ENCODE measurements at regions not wholly inside any gene's neighbourhood (a gene's known extent, or its start where the extent isn't known, plus 50 kb on each side); places are given as distances from the start of the nearest gene placed in this dataset.

DNA sequence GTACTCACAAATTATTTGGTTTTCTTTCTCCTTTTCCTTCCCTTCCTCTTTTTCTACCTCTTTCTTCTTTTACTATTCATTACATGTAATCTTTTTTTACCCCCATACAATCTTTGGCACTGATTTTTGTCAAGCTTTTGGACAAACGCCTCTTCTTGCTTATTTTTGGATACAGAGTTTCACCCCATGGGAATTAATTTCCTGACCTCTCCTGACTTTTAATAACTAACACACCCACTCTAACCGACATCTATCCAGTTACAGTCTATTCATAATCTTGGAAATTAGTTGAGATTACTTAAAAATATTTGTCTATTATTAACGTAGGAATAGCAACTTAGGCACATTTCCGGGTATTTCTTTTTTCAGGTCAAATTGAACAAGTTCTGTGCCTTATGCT is 101.2 kb downstream of the HDGFL1 start:
- no peak for DNase-seq

DNA sequence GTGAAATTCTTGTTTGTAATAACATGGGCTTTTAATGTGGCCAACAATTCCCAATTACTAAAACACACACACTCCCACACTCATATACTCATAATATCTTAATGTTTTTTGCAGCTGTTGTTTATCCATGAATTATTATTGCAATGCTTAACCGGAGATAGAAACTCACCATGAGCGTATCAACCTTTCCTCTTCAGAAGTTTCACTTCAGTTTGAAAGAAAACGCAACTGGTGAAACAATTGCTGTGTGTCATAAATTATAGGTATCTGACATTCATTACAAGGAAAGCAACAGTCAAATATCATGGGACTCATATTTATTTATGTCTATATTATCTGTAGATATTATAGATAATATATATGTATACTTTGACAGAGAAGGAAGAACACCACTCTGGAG is 104.1 kb downstream of the HDGFL1 start:
- DNase-seq: no peak

DNA sequence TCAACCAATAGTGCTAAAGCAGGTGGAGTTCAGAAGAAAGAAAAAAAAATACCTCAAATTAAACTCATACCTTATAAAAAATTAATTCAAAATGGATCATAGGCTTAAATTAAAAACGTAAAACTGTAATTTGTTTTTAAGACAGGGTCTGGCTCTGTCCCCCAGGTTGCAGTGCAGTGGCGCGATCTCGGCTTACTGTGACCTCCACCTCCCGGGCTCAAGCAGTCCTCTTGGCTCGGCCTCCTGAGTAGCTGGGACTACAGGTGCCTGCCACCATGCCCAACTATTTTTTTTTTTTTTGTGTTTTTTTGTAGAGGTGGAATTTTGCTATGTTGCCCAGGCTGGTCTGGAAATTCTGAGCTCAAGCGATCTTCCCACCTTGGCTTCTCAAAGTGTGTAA is 111.6 kb downstream of the HDGFL1 start:
- DNase-seq: no peak

DNA sequence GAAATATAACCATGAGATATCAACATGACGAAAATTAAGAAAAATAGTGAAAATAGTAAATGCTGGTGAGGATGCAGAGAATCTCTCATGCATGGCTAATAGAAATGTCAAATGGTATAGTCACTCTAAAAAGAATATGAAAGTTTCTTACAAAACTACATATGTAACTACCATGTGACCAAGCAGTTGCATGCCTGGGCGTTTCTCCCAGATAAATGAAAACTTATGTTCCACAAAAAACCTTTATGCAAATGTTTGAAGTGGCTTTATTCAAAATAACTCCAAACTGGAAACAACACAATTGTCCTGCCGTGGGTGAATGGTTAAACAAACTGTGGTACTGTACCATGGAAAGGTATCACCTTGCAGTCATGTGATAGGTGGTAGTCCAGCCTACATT is 112.4 kb downstream of the HDGFL1 start:
- DNase-seq: no peak

DNA sequence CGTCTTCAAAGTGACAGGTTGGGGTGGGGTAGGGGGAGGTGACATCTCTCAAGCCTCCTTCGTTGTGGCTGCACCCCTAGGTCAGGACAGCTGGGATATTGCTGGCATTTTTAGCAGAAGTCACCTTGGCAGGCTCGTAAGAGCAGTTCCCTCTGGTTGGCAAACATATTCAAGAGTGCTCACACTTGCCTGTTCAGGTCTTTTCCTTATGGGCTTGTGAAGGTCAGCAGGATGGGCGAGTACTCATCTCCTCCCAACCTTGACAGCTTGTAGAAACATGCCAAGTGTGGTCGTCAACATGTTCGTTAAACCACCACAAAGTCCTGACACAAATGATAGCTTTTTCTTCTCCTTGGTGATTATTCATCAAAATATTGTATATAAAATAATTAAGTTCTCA is 113.6 kb downstream of the HDGFL1 start:
- DNase-seq: no peak

DNA sequence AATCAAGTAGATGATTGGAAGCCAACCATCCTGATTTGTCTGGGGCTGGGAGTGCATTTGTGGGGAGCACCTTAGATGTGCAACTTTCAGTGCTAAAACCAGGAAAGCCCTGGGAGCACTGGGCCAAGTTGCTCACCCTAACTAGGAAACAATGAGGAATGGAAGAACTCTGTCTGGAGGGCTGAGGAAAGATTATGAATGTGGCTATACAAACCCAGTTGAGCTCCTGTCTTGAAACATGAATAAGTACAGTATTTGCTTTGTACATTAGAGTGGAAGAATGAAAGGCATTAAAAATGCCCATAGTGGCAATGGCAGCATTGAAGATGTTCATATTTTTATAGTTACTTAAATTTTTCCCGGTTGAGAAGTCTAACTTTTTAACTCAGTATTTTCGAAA is 121.1 kb downstream of the HDGFL1 start:
- DNase-seq: no peak

DNA sequence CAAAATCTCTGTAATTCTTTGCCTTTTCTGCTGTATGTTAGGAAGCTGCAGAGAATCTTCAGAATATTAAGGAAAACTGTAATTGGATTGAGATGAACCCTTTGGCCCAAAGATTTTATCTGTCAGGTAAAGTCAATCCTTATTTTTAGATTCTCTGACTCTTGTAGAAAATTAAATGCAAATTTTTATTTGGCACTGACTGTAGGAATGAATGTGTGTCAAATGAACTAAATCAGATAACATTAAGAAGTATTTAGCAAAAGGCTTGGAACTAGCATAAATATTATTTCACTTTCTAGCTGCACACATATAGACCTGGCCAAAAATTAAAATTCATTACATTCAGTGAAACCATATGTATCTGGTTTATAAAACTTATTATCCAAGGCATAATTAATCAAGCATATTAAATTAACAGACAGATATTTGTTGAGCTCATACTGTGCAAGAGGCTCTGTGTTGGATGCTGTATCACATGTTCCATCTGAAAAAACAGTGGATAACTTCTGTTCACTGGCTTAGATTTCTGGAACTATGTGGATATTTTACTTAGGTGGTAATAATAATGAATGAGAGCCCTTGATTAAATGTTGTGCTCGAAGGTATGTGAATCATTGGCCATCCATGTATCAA is 124.8 kb downstream of the HDGFL1 start:
- no peak for DNase-seq

DNA sequence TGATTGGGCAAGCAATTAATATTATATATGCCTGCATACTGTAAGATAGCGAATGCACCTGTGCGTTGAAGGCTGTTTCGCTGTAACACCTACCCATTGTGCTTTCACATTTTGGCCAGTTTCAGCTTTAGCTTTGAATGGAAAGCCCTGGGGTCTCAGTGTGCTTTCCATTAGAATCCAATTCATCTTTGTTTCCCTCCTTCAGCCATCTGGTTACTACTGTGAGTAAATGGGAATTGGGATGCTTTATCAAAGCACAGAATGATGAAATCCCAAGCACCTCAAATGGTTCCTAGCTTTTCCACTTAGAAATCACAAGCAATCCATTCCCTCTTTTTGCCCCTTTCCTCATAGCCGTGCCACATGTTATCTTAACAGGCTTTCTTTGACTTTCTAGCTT is 127.1 kb downstream of the HDGFL1 start:
- DNase-seq: no peak

DNA sequence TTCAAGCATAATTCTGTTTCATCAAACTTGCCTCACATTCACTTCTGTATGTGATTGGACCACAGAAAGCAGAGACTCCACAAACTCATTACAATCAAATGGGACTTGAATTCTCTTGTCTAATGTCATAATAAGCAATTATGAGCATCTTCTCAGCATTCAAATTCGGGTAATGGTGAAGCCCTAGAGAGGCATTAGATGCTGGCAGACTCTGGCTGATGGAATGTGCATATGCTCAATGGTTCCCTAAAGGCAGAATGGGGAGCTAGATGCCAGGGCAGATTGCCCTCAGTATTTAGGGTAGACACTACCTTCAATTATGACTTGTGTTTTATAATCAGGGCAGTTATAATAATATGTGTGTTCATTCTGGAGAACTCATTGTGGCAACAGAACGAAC is 127.9 kb downstream of the HDGFL1 start:
- no peak for DNase-seq

DNA sequence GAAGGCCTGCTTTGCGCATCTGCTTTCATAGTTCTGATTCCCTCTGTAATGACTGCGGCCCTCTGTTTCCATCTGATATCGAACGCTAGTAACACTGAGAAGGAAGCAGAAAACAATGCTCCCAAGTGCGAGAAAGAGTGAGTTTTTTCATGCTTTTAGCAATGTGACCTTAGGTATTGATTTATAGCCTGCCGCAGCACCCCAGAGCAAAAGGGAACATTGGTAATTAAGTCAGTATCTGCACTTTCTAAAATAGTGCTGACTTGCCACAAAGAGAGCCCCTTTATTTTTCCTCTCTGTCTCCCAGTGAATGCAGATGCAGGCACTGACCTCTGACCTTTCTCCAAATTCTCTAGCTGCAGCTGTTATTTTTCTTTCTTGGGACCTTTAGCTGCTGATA is 129.8 kb downstream of the HDGFL1 start:
- no peak for DNase-seq

DNA sequence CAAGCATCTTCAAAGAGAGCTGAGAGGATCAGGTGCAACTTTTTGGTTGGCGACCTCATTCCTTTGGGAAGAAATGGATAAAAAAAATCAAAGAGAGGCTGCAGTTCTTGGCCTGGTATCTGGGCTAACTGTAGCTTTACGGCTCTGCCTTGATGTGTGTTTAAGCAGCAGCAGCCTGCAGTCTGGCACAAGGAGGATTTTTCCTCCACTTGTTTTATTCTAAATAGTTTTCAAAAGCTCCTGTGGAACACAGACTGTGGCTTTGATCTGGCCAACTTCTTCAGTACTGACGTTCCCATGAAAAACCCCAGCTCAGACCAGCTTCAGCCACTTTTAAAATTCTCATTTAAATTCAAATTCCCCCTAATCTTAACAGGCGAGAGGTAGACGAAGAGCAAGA is 137.3 kb downstream of the HDGFL1 start:
- no peak for DNase-seq

DNA sequence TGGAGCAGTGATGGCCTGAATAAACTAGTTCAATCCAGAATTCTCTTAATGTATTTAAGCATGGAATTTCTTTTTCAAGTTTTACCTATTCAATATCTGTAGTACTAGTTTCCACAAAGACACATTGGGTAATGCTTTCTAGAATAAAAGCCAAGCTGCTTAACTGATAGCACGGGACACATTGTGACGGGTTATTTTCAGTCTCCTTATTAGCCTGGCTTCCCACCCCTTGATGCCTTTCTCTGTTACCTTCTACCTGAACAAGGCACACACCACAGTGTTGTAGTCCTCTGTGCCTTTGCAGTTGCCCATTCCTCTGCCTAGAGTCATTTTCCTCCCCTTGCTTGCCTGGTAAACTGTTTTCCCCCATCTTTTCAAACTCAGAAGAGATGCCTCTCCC is 139.1 kb downstream of the HDGFL1 start:
- DNase-seq: no peak

DNA sequence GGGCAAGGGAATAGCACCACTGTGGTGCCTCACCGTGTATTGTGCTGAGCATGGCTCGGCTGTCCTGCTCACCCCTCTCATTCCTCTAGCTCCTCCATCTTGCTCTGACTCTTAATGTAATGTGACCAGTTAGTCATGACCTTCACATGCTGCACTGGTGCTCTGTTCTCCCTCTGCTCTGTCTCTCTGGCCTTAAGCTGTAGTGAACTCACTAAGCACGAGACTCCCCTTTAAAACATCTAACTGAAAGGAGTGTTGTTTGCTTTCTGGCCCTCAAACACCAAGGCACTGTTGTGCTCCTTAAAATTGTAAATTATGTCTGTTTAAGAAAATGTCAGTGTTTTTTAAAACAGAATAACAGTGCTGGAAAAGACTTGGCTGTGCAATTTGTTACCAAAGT is 140.4 kb downstream of the HDGFL1 start:
- no peak for DNase-seq

DNA sequence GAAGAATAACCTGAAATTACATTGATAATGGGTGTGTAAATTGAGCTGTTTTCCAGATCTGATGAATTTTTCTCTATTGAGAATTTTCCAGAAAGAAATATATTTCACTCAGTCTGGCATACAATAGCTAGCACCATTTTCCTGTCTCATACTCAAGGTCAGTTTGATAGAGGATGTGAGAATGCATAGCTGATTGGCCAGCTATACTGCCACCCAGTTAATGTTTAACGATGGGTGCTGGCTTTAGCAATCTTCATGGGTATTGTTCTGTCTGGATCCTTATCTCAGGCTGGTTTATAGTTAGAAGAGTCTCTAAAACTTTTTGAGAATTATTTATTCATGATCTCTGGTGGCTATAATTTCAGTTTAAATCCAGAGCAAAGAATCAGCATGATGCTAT is 147.4 kb downstream of the HDGFL1 start:
- no peak for DNase-seq

DNA sequence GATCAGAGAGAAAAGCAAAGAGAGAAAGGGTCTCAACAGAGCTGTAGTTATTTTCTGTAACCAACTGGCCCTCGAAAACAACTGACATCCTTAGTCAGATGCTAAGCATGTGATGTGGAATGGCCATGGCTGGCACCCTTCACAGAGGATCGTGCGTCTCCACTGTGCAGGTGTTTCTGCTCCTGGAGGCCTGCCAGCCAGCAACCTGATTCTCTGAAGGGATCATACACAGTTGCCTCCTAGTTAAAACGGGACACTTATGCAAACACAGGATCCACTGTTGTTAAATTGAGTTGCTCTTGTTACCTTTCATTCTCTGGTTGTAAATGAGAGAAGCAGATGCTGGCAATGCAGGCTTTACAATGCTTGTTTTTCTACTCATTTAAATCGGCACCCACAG is 148.5 kb downstream of the HDGFL1 start:
- peak; percentile 83 for DNase-seq

DNA sequence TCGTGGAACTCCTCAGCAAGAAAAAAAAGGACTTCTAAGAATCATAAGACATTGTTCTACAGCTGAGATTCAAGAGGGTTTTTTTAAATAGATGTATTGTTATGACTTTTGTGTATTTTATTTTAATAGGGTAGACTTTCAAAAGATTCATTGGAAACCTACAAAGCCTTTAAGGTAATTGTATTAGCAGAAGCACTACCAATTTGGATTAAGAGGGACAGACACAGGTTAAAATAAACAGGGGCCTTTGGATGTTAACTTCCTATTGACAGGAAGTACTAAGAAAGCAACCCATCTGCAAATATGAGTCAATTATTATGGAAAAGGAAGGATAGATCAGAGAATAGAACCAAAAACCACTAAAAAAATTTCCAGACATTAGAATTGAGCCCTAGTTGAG is 153.5 kb downstream of the HDGFL1 start:
- no peak for DNase-seq

DNA sequence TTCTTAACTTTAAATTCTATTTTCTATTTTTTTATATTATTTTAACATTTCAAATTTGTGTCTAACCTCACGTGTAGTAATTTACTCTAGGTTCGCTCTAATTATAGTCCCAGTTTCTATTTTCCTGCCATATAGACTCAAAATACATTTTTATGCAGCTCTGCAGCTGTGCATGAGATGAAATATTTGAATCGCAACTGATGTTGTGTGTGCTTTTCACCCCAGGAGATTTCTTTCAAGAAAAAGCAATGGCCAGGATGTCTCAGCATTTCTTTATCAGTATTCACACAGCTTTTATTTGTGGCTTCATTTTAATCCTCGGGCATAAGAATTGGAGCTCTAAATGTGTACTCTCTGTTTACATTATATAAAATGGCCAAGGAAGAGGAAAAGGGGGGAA is 157.6 kb downstream of the HDGFL1 start:
- no peak for DNase-seq

DNA sequence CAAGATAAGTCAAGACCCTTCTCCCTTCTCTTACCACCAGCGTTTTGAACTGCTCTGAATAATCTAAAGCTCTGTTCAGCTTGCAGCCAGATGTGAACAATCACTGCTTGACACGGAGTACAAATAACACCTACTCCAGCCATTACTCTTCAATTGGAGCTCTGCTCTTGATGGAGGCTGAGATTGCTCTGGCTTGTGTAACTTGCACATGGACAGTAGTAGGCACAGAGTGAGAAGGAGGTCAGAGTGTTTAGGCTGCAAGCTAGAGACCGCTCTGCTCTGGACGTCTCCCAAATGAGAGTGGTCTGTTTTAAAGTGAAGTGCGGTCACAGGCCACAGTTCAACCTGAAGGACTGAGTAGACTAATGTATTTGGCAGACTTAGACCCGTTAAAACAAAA is 158.3 kb downstream of the HDGFL1 start:
- no peak for DNase-seq

DNA sequence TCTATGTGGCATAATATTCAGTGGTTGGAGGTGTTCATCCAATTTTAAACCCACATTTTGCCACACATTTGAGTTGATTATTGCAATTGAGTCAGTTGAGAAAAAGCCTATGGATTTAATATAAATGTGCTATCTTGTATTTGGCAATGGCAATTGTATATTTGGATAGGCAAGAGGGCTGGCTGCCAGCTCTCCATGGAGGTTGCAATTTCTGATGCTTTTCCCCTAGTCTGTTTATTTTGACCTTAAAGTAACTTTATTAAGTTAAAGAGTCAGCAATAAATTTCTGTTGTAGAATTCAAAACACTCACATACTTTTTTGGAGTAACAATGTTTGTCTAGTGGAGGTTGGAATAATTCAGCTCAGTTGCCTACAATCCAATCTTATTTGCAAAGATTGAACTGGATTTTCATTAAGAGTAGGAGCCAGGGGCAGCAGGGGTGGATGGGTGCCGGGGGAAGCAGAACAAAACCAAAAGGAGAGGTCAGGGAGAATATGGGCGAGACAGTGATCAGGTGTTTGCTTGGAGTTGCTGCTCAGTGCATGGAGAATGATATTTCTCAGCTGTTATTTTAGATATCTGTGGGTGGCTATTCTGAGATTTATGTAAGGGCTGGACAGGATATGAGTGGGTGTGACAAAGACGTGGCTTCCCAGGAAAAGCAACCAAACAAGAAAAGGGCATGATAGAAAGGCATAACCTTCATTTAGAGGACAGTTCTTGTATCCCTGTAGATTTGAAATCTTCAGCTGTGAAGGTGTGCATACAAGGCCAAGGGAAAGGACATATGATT is 163.0 kb downstream of the HDGFL1 start:
- no peak for DNase-seq

DNA sequence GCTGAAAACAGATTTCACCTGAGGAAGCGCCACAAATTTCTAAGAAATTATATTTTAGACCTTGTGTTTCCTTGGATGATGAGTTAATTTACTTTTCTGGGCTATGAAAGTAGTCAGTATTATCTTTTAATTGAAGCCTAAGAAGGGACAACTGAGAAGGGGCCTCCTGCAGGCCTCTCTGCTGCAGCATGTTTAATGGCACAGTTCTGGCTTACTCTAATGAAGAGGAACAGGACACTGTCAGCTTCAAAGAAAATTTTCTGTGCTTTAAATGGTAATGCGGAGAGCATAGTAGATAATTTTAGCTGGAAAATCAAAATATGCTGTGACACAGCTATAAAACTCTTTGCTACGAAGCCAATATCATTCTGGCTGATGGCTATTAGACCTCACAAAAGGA is 167.4 kb downstream of the HDGFL1 start:
- DNase-seq: no peak

DNA sequence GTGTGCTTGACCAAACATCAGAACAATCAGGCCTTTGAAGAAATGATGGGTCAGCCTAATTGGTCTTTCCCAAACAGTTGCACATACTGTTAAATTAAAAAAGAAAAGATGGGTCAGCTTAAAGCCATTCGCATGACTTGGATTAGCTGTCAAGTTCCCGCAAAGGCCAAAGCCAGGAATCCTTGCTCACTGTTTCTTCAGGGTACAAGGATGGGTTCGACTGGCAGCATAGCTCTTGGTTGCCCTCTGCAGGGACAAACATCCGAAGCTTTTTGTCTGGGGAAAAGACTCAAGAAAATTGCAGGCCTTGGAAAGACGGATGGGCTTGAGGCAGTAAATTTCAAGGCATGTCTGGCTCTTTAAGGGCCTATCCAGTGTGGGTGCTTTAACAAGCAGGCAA is 168.0 kb downstream of the HDGFL1 start:
- DNase-seq: no peak

DNA sequence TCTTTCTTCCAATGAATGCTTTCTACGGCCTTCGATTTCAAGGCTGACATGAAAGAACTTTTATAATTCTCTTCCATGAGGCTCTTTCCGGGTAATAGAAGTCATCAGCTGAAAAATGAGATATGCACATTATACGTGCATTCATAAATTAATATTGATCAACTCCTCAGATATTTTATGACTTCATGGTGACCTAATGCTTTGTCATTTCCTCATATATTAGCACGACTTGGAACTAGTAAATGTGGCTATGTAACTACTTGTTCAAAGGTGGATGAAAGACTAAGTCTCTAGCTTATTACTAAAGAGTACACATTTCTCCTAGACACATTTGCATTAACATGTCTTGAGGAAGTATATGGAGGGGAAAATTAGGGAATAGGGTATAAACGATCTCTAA is 168.8 kb downstream of the HDGFL1 start:
- no peak for DNase-seq

DNA sequence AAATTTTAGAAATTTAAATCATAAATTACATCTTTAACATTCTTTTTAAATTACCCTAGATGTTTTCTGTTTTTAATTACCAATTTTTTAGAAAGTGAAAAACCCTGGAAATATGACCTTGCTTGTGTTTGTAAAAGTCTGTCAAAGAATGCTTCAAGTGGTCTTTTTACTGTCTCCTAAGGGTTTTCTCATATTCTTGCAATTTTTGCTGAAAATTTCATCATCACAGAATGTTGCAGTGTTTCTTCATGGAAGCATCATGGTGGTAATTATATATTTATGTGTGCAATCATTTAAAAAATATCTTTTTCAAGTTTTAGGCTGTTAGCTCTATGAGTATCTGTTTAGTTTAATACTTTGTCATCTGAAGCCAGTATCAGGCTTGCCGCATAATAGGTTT is 178.2 kb downstream of the HDGFL1 start:
- no peak for DNase-seq

DNA sequence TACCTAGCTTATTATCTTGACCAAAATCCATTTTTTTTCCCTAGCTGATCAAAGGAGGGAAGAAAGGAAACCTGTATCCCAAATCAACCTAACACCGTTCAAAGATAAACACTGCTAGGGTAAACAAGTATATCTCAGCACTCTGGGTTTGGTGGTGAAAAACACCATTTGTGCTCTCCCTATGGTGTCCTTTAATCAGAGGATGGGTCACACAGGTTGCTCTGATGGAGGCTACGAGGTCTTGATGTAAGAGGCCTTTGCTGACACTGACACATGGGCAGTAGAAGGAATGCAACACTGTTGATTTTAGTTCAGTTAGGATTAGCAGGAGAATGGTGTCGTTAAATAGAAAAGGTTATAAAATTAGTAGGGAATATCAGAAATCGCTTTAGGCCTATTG is 179.3 kb downstream of the HDGFL1 start:
- DNase-seq: no peak

DNA sequence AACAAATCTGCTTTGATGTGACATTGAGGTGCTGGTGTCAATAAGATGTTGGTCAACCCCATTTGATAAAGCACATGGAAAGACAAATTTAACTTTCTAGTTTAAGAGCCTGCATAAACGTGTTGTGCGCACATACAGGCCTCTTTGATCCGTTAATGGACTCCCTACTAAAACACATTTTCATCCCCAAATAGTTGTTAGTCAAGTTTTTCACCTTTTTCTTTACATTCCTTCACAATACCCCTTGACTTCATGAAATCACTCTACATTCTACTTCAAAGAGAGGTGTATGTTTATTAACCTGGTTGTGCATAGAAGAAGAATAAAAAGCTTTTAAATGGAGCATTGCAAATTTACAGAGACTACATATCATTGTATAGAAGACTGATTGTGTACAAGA is 180.3 kb downstream of the HDGFL1 start:
- no peak for DNase-seq
